NCI-H748 (cell line): ENCODE measurements at regions not wholly inside any gene's neighbourhood (a gene's known extent, or its start where the extent isn't known, plus 50 kb on each side); places are given as distances from the start of the nearest gene placed in this dataset.

Experiments
- DNase-seq: peaks from one replicate; lab custom pipeline; 2025; ENCODE audit not compliant: unreplicated experiment; lab: John Stamatoyannopoulos, UW

DNA sequence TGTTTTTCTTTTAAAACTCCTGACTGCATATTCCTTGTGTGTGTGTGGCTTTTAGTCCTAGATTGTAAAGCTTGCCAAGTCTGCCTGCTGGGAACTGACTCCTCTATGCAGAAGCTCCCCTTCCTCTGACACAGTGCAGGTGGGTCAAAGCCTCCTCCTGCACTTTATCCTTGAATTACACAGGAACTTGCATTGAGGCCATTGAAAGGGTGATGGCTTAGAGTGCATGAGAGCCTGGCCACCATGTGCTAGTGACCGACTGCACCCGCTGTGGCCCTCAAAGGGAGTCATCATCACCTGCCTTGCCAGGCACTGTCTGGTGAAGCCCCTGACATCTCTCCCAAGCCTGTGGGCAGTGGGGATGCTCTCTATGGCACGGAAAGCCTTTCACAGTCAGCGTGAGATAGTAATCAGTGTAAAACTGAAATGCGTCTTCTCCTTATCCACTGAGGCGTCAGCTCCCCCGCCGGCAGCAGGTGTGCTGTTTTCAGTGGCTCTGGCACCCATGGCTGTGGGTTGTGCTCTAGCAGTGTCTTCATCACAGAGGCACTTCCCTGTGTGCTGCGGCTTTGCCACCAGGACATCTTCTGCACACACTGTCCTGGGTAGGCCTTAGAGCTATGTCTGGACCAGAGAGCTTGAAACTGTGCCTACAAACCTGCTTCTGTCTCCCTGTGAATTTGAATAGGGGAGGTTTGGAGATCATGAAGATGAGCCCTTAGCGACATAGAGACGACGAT, 87.9 kb downstream of the THBS2 start:
- DNase-seq = no peak

DNA sequence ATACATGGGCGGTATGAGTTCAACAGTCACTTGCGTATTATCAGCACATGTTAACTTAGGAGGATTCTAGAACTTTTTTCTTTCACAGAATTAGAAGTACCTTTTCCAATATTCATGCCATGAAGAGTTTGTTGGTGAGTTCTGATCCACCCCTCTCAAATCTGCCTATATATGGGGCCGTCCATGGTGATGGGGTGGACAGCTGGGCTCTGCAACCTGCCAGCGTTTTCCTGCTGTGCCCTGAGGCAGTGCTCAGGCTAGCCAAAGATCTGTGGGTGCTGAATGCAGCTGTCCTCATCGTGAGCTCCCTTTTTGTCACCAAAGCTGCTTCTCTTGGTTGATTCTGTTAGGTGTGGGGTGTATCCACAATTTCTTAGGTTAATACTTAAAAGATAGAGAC, 88.7 kb downstream of the THBS2 start:
- DNase-seq = no peak

DNA sequence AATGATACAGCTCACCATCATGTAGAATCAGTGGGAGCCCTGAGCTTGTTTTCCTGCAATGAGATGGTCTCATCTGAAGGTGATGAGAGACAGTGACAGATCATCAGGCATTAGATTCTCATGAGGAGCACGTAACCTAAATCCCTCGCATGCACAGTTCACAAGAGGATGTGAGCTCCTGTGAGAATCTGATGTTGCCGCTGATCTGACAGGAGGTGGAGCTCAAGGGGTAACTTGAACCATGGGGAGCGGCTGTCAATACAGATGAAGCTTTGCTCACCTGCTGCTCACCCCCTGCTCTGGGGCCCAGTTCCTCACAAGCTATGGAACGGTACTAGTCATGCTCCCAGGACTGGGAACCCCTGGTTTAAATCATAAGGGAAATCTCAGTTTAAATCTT, 89.2 kb downstream of the THBS2 start:
- peak; percentile 13 for DNase-seq

DNA sequence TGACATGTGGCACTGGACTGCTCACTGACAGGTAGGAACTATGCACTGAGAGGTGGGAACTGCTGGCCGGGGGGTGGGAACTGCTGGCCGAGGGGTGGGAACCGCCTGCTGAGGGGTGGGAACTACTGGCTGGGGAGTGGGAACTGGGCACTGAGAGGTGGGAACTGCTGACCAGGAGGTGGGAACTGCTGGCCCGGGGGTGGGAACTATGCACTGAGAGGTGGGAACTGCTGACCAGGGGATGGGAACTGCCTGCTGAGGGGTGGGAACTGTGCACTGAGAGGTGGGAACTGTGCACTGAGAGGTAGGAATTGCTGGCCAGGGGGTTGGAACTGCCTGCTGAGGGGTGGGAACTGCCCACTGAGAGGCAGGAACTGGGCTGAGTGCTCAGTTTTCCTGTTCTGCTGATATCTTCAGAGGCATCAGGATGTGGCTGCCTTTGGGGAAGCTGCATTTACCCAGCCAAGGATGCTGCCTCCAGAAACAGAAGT, 90.2 kb downstream of the THBS2 start:
- DNase-seq = no peak

DNA sequence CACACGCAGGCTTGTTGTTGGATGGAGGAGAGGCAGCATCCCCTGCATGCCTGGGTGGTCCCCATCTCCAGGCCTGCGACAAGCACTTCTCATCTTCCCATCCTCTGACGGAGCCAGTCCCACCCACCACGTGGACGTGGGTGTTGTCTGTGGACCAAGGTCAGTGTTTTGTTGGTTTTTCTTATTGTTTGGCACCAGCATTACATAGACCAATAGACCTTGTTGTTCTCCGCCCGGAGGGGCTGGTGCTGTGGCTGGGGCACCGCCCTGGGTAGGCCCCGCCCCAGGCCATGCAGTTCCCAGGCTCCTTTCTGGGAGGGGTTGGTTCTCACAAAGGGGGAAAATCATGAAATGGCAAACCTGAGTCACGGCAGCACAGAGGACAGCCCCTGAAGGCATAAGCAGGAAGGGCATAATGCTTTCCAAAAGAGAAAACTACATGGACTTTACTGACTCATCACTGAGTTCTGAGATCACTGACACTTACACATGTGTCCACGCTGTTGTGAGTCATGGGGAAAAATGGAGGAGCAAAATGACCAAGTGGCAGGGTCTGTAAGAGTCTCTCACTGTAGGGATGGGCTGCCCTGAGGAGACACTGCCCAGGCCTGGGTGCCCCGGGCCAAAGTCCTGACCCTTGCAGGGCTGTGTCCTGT, 90.8 kb downstream of the THBS2 start:
- no peak for DNase-seq

DNA sequence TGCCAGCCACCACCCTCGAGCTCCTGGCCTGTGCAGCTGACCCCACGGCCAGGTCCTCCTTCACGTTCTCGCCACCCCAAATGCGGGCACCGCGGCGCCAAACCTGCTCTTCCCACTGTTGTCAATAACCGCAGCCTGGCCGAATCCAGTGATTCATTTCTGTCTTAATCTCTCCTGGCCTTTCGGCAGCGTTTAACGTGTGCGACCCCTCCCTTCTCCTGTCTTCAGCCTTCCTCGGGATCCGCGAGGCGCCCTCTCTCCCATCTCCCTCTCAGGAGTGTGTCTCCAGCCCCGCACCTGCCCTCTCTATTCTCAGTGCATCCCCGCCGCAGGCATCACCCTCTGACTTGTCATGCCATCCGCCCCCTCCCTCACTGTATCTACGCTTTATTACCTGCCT, 91.4 kb downstream of the THBS2 start:
- no peak for DNase-seq

DNA sequence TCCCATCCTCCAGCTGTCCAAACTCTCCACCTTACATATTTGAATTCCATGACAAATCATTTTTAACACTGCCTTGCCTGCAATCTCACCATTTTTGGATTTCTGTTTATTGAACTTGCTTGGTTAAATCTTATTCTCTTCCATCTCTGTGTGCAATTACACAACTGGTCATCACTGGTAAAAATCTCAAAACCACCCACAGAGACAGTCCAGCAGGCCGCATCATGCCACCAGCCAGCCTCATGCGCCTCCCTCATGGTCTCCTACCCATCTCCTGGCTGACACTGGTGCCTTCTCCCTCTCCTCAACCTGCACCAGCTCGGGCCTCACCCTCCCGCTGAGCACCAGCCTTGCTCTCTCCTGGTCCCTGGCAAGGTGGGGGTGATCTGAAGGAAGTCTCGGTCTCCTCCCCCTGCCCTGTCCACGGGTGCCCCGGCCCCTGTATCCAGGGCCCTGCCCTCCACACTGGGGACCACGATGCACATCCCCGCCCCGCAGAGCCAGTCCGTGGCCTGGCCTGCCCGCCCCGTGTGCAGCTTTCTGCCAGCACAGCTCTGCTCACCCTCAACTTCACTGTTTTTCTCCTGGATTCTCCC, 92.0 kb downstream of the THBS2 start:
- no peak for DNase-seq

DNA sequence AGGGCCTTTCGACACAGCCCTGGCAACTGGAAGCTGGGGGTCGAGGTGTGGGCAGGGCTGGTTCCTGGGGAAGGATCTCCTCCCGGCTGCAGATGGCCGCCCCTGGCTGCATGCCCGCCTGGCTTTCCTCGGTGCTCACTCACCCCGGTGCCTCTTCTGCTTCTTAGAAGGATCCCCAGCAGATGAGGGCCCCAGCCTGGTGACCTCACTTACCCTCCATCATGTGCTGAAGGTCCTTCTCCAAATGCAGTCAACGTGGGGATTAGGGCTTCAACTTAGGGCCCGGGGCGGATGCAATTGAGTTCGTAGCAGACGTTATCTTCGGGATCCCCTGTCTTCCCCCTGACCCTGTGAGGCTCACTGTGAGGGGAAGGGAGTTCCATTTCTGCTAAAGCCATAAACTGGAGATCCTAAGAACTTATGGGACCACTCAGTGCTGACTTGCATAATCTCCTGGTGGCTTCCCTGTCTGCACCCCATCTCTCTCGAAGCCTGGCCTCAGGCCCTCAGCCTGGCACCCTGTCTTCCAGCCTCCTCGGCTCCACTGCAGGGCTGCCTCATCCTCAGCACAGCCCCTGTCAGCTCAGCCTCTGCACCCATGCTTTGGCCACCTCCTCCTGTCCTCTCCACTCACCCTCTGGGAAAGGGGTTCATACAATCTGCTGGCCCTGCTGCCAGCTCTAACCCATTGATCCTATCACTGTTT, 92.6 kb downstream of the THBS2 start:
- no peak for DNase-seq

DNA sequence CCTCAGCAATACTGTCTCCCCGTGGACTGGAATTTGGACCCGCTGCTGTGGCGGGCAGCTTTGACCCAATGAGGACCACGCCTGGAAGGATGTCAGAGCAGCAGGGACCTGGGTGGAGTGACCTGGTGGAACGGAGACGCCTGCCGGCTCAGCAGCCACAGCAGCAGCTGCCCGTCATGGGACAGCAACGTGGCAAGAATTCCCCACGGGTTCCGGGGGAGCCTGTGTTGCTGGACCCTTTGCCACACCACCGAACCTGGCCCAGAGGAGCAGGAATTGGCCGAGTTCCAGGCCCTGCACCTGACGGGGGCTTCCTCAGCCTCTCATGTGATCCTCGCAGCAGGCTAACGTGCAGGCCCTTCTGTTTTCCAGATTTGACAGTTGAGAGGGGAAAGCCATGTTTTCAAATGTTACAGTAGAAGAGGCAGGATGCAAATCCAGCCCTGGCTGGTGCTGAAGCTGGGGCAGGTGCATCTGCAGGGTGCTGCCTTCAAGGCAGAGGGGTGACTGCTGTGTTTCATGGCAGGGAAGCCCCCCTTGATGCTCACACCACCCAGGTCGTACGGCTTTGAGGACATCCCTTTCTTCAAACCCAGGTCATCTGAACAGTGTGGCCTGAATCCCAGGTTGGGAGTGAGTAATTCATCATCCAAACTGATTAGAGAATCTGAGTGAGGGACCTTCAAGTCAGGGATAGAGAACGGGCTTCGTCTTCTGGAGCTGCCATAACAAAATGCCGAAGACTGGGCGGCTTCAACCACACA, 93.4 kb downstream of the THBS2 start:
- DNase-seq = no peak

DNA sequence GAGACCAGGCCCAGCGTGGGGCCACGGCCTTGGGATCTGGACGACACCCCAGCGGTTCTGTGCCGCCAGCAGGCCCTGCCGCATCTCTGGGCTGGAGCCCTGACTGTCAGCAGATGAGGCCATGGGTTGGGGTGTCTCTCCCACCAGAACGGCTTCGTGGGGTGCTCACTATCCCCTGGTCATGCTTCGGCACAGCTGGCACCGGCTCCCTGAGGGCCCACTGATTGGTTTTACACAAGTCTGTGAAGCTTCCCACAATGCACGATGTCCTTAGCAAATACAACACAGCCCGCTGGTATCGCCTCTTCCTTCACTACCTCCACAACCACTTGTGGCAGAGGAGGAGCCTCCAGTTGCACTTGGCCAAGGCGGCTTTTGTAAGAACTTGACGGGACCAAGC, 94.3 kb downstream of the THBS2 start:
- DNase-seq = no peak

DNA sequence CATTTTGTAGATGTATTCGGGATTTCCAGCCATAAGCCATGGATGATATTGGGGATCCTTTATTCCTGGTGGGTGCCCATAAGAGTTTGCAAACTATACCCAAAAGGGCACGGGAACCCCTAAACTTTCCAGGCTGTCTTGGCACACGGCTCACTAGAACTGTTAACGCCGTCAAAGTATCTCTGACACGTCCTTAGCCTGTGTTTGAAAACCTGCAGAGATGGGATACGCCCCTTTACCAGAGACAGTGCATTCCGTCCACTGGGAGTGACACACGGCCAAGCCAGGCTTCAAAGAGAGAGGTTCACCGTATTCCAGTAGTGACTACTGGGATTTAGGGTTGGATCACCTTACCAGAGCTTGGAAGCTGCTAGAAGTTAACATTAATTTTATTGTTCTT, 95.0 kb downstream of the THBS2 start:
- no peak for DNase-seq

DNA sequence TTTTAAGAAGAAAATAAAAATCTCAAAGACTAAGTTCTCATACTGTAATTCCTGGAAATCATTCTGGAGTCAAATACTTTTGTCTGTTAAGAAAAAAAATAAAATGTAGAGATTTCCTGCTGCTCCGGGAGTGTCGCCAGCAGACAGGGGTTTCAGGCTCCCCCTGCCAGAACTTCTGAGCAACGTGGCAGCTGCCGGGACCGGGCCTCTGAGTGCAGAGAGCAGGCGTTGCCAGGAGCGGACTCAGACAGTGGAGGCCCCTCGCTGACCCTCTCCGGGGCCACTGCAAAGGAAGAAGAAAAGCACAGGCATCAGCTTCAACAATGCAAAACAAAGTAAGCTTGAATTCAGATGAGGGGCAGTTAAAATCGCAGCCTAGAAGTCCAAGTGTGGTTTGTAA, 95.5 kb downstream of the THBS2 start:
- no peak for DNase-seq

DNA sequence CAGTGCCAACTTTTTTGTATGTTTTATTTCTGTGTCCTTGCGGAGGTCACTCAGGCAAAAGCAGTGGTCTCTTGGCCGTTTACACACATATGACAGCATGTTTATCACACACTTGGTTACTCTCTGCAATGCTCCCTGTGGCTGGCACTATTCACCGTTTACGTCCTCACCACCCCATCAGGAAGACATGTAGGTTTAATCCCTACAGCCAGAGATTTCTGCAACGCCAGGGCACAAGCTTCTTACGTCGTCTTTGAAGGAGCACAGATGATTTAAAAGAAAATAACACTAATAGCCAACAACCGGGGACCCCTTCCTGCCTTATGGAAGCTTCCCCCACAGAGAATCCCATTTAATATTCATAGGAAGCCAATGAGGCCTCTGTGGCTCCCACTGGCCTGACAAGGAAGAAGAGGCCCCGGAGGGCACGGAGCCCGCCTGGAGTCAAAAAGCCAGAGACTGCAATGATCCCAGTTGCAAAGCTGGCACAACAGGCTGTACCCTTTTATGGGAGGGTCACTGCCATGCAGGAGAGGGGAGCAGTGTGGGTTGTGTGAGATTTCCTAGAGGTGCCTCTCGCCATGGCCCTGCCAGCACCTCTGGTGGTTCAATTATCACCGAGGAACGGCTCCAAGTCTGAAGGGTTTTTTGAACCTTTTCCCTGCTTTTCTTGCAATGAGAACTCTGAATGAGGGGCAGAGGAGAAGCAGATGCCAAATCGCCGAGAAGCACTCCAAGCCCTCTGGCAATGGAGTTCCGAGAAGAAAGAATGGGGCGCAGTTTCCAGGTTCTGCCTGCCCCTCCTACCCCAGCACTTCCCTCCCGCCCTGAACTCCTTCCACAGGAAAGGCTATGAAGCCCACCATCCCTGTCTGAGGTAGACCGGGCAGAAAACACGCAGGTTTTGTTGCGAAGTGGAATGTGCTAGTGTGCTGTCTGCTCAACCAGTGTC, 96.2 kb downstream of the THBS2 start:
- no peak for DNase-seq

DNA sequence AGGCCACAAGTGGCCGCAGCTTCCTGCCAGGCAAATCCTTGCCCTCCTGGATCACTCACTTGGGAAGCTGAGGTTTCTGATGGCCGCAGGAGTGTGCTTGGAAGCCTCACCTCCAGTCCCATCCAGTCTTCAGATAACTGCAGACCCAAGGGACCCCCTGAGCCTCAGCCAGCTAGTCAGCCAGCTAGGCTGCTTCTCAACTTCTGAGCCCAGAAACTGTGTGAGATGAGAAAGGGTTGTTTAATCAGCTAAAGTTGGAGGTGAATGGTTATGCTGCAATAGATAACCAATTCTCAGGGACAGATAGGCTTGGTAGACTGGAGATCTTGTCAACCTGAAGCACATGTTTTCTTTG, 96.9 kb downstream of the THBS2 start:
- no peak for DNase-seq

DNA sequence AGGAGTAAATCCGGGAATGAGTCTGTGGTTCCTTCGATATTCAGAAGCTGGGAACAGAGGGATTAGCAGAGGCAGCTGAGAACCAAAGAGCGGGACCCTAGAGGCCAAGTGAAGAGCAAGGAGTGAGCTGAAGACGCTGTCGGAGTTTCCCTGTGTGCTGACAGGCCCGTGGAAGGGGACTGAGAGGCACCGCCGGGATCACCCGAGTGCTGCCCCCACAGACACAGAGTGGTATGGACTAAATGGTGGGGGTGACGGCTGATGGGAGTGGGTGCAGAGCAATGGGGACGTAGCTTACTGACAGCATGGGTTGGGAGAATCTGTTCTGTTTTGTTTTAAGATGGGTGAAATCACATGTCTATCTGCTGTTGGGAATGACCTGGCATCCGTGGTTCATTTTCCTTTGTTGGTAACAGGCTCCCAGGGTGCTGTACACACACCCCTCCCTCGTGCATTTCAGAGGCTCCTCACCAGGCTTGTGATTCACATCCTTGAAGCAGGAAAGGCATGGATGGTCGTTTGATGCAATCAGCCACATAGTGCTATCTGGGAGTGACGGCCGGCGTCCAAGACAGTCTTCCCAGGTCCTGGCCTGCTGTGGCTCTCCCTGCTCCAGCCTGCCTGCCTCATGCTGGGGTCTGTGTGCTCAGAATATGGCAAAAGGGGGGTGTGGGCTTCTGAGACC, 97.4 kb downstream of the THBS2 start:
- no peak for DNase-seq

DNA sequence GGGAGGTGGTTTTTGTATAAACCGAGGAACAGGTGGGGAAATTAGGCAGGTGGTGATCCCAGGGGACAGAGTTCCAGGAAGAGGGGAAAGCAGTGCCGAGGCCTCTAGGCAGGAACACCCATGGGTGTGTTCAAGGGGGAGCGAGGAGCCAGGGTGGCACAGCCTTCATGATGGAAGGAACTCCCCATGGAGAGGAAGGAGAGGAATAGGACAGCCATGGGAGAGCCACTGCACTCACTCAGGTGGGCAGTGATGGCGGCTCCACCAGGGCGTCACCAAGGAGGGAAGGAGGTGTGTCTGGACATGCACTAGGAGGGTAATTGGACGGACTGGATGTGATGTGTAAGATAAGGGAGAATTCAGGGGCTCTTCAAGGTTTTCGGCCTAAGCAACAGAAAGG, 98.2 kb downstream of the THBS2 start:
- DNase-seq = no peak

DNA sequence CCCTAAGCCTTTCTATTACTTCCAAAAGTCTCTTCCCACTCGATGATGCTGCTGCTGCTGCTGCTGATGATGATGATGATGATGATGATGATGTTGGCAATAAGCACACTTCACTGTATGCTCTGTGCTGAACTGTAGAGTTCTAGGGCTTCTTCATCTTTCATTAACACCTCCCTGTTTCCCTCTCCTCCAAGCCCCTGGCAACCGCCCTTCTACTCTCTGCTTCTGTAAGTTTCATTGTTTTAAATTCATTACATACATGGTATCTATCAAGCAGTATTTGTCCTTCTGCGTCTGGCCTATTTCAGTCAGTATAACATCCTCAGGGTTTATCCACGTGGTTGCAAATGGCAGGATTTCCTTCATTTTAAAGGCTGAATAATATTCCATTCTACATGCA, 100.2 kb downstream of the THBS2 start:
- no peak for DNase-seq

DNA sequence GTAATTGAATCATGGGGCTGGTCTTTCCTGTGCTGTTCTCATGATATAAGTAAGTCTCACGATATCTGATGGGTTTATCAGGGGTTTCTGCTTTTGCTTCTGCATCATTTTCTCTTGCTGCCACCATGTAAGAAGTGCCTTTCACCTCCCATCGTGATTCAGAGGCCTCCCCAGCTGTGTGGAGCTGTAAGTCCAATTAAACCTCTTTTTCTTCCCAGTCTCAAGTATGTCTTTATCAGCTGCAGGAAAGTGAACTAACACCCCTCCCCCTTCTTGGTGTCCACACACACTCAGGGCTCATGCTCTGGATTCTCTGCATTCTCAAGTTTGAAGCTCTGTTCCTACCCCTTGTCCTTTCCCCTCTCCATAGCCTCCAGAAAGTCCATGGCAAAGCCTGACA, 107.1 kb downstream of the THBS2 start:
- DNase-seq = no peak

DNA sequence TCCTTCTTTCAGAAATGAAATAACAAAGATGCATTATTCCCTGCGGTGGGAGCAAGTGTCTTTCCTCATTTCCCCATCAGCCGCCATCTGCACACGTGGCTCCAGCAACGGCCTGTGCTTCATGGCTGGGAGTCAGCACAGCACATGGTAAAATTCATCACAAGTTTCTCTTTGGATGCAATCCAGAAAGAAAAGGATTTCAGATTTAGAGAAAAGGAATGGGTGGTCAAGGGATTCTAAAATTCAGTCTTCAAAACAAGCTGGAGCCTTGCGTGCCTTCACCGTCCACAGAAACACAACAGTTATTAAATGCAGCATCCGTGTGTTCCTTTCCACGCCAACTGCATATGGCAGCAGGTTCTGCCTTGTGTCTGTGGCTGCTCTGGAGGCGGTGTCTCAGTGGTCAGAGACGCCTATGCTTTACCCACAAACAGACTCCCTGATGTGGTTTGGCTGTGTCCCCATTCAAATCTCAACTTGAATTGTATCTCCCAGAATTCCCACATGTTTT, 107.6 kb downstream of the THBS2 start:
- no peak for DNase-seq
